OCI-LY1 (cell line): ENCODE measurements at regions not wholly inside any gene's neighbourhood (a gene's known extent, or its start where the extent isn't known, plus 50 kb on each side); places are given as distances from the start of the nearest gene placed in this dataset.

Source experiments
- EZH2 ChIP-seq: fragments of 200-600 bp; sonication (generic), shearing (Covaris generic); IDR thresholded peaks from 2 replicates; pipeline ENCODE4 v1.8.0; 2017; ENCODE audit warnings: borderline replicate concordance, mixed run types, mild to moderate bottlenecking, antibody characterized with exemption, low read length, moderate library complexity, mixed read lengths
- TF ChIP-seq, protein P1 (sequence below): fragments of 200-600 bp; sonication (generic), shearing (Covaris generic); IDR thresholded peaks from 2 replicates; pipeline ENCODE4 v1.5.1; 2017; ENCODE audit warnings: mild to moderate bottlenecking, antibody characterized with exemption, low read length, moderate library complexity, mixed read lengths

- TF ChIP-seq, protein P1, sequence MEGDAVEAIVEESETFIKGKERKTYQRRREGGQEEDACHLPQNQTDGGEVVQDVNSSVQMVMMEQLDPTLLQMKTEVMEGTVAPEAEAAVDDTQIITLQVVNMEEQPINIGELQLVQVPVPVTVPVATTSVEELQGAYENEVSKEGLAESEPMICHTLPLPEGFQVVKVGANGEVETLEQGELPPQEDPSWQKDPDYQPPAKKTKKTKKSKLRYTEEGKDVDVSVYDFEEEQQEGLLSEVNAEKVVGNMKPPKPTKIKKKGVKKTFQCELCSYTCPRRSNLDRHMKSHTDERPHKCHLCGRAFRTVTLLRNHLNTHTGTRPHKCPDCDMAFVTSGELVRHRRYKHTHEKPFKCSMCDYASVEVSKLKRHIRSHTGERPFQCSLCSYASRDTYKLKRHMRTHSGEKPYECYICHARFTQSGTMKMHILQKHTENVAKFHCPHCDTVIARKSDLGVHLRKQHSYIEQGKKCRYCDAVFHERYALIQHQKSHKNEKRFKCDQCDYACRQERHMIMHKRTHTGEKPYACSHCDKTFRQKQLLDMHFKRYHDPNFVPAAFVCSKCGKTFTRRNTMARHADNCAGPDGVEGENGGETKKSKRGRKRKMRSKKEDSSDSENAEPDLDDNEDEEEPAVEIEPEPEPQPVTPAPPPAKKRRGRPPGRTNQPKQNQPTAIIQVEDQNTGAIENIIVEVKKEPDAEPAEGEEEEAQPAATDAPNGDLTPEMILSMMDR, result no peak
- no peak for TF ChIP-seq EZH2
Measured at GRCh38 chr1:245096311-245097066, 58.3 kb upstream of the KIF26B start.
